T-cell (primary cell): ENCODE measurements at regions not wholly inside any gene's neighbourhood (a gene's known extent, or its start where the extent isn't known, plus 50 kb on each side); places are given as distances from the start of the nearest gene placed in this dataset.

Source experiments
- ATAC-seq, 4 experiments: fragments of 200-7000 bp in 3 of 4; fragments of 150-1000 bp in 1 of 4; cut with Tn5 transposase; replicated peaks in 1 of 4; 1 replicate in 3 of 4; 2 replicates in 1 of 4; pipeline ENCODE4 v1.10.0; 2021; ENCODE audit warnings: moderate library complexity in 3 of 4, mild to moderate bottlenecking in 2 of 4, moderate number of reproducible peaks in 1 of 4
- CTCF ChIA-PET, 2 donors: fragments of 300-600 bp; sonication (Branson Sonifier 250); formaldehyde crosslinking; loops; one replicate each; lab custom pipeline; 2022; ENCODE audit warnings: antibody characterized with exemption in 2 of 2; lab: Charles Lee
- POLR2A ChIA-PET, 2 donors: fragments of 300-600 bp; sonication (Branson Sonifier 250); formaldehyde crosslinking; loops; one replicate each; lab custom pipeline; 2022; ENCODE audit warnings: antibody characterized with exemption in 2 of 2; lab: Charles Lee
- DNase-seq, 35 experiments: peaks; one replicate each; pipeline versions ENCODE4 v3.0.0 to v3.0.0-alpha.2; 2013 to 2023
- H3K27ac ChIP-seq: one replicate; pipeline ENCODE4 v1.5.1; 2013; ENCODE audit warnings: low read length
- H3K27me3 ChIP-seq, 2 experiments: replicated peaks in 1 of 2; 1 replicate in 1 of 2; 2 replicates in 1 of 2; pipeline versions ENCODE4 v1.6.1 to v1.7.0; 2013; ENCODE audit warnings: low read length in 1 of 2, mixed read lengths in 1 of 2; ENCODE audit not compliant: control insufficient read depth in 2 of 2, insufficient read depth in 2 of 2; ENCODE audit errors: extremely low read depth in 1 of 2
- H3K36me3 ChIP-seq, 2 donors: 1 replicate in 1 of 2; 2 replicates in 1 of 2; pipeline versions ENCODE4 v1.6.1 to v1.7.0; 2013; ENCODE audit warnings: low read length in 1 of 2; ENCODE audit not compliant: control insufficient read depth in 2 of 2, insufficient read depth in 1 of 2; ENCODE audit errors: extremely low read depth in 1 of 2
- H3K4me1 ChIP-seq, 2 experiments: 1 replicate in 1 of 2; 2 replicates in 1 of 2; pipeline versions ENCODE4 v1.6.1 to v1.7.0; 2013; ENCODE audit warnings: low read length in 2 of 2, mixed read lengths in 1 of 2; ENCODE audit not compliant: insufficient read depth in 2 of 2, control insufficient read depth in 1 of 2; ENCODE audit errors: extremely low read depth in 1 of 2
- H3K4me3 ChIP-seq, 2 donors: 1 replicate in 1 of 2; 2 replicates in 1 of 2; pipeline versions ENCODE4 v1.5.1 to v1.7.0; 2013; ENCODE audit warnings: mild to moderate bottlenecking in 2 of 2, low read length in 1 of 2, moderate library complexity in 1 of 2; ENCODE audit not compliant: control insufficient read depth in 1 of 2; ENCODE audit errors: extremely low read depth in 1 of 2
- H3K9me3 ChIP-seq: 2 replicates; pipeline ENCODE4 v1.7.0; 2013
- H3K27ac Mint-ChIP-seq, 2 donors: one replicate each; pipeline ENCODE4 v1.8.0; 2020 to 2021; ENCODE audit warnings: mild to moderate bottlenecking in 2 of 2, mixed read lengths in 2 of 2
- H3K27me3 Mint-ChIP-seq, 2 donors: one replicate each; pipeline ENCODE4 v1.8.0; 2021 to 2022; ENCODE audit warnings: mixed read lengths in 2 of 2
- H3K36me3 Mint-ChIP-seq: one replicate; pipeline ENCODE4 v1.8.0; 2021; ENCODE audit warnings: mixed read lengths
- H3K4me1 Mint-ChIP-seq, 3 donors: one replicate each; pipeline ENCODE4 v1.8.0; 2020 to 2022; ENCODE audit warnings: mixed read lengths in 3 of 3, mild to moderate bottlenecking in 1 of 3
- H3K4me3 Mint-ChIP-seq, 3 donors: one replicate each; pipeline ENCODE4 v1.8.0; 2020 to 2022; ENCODE audit warnings: mild to moderate bottlenecking in 3 of 3, mixed read lengths in 3 of 3, moderate library complexity in 3 of 3
- H3K9me3 Mint-ChIP-seq, 3 donors: one replicate each; pipeline ENCODE4 v1.8.0; 2020 to 2022; ENCODE audit warnings: mixed read lengths in 3 of 3
- WGBS: methylation state at CpG from one replicate; pipeline ENCODE4 v1.1.5; 2013; ENCODE audit warnings: missing lambda C conversion rate; ENCODE audit not compliant: insufficient coverage; 5-methylcytosine and 5-hydroxymethylcytosine counted together

DNA sequence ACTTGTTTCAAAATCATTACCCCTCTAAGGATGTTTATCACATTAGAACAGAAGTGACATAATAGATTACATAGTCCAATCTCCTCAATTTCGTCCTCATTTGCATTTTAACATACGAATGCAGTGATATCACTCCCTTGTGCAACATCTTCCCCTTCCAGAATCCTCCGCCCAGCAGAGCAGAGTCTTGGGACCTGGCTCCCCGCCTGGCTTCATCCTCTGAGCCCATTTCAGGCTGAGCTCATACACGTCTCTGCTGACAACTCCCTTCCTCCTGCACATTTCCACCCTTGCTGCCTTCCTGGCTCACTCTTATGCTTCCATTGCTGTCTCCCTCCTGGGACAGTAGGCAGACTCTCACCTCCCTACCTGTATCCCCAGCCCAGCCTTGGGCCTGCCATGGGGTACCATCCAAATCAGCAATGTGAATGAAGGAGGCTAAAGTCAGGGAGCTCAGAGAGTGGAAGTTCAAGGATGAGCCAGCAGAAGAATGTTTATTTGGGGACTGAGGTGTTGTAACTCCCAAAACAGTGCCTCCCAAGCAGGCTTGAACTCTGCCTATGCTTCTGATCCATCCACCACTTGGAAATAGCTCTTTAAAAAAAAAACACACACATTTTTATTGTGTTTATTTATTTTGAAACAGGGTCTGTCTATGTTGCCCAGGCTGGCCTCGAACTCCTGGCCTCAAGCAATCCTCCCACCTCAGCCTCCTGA, 165.2 kb downstream of the TMEM200C start:
- H3K4me1 Mint-ChIP-seq = no peaks in the 10 kb centered on the region
- peaks cover 2 to 6% (median 3%) of the 10 kb centered on the region in 3 donors for H3K9me3 Mint-ChIP-seq
- Histone ChIP-seq H3K4me3 (no peak overlapping the region), H3K27me3 (peaks cover 0 to 3% of the 10 kb centered on the region in 2 experiments), H3K9me3 (no peaks in the 10 kb centered on the region), H3K36me3 (no peaks in the 10 kb centered on the region), H3K4me1 (no peaks in the 10 kb centered on the region), H3K27ac (no peak overlapping the region)
- peaks cover 6 to 13% of the 10 kb centered on the region in 2 donors for H3K27me3 Mint-ChIP-seq
- H3K27ac Mint-ChIP-seq = no peak overlapping the region
- no peak for DNase-seq
- ChIA-PET POLR2A (no interaction called here), CTCF (no interaction called here)
- no peak overlapping the region for H3K4me3 Mint-ChIP-seq
- H3K36me3 Mint-ChIP-seq = no peaks in the 10 kb centered on the region
- 45% methylated on average over 5 of the region's 6 CpGs for WGBS
- ATAC-seq = no peak

GRCh38 chr18:5728531-5728930, 166.8 kb downstream of the TMEM200C start:
- Mint-ChIP-seq H3K4me1 (no peaks in the 10 kb centered on the region), H3K9me3 (peaks cover 0 to 6% (median 2%) of the 10 kb centered on the region in 3 donors), H3K27me3 (peaks cover 6 to 13% of the 10 kb centered on the region in 2 donors), H3K36me3 (no peaks in the 10 kb centered on the region), H3K27ac (no peak overlapping the region), H3K4me3 (no peak overlapping the region)
- Histone ChIP-seq H3K36me3 (no peaks in the 10 kb centered on the region), H3K9me3 (no peaks in the 10 kb centered on the region), H3K27ac (no peak overlapping the region), H3K27me3 (peaks cover 0 to 3% of the 10 kb centered on the region in 2 experiments), H3K4me3 (no peak overlapping the region), H3K4me1 (no peaks in the 10 kb centered on the region)
- no peak for ATAC-seq
- 25% methylated on average over 3 of the region's 5 CpGs for WGBS
- POLR2A ChIA-PET = no interaction called here
- DNase-seq = no peak
- CTCF ChIA-PET = no interaction called here

DNA sequence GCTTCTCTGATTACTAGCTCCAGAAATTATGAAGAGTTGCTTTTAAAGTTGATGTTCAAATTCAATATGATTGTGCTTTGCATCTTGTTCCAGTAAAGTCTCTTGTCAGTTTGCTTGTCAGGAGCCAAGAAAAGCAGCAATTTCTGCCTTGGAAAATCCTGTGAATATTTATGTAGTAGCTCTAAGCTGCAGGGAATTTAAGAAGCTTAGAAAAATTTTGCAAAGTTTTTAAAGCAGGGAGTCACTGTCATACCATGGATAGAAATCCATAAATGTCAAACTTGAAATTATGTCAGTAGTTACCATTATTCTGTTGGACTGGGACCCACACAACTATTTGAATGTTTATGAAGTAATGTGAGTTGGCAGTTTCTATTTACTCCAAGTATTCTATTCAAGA, 169.3 kb downstream of the TMEM200C start:
- ChIA-PET CTCF (no interaction called here), POLR2A (no interaction called here)
- ATAC-seq (no peak), DNase-seq (no peak)
- H3K27ac Mint-ChIP-seq = no peak overlapping the region
- peaks cover 1 to 6% of the 10 kb centered on the region in 2 donors for H3K27me3 Mint-ChIP-seq
- Histone ChIP-seq H3K4me3 (no peak overlapping the region), H3K27ac (no peak overlapping the region), H3K27me3 (no peaks in the 10 kb centered on the region), H3K4me1 (no peaks in the 10 kb centered on the region), H3K36me3 (no peaks in the 10 kb centered on the region), H3K9me3 (no peaks in the 10 kb centered on the region)
- H3K36me3 Mint-ChIP-seq = no peaks in the 10 kb centered on the region
- H3K4me3 Mint-ChIP-seq = no peak overlapping the region
- peaks cover 0 to 4% (median 0%) of the 10 kb centered on the region in 3 donors for H3K9me3 Mint-ChIP-seq
- H3K4me1 Mint-ChIP-seq = no peaks in the 10 kb centered on the region

GRCh38 chr18:5721924-5722323, 173.4 kb downstream of the TMEM200C start:
- WGBS = 72% methylated on average over 10 of the region's 10 CpGs
- ChIA-PET CTCF (no interaction called here), POLR2A (no interaction called here)
- Histone ChIP-seq H3K27ac (no peak overlapping the region), H3K9me3 (no peaks in the 10 kb centered on the region), H3K27me3 (peaks cover 0 to 5% of the 10 kb centered on the region in 2 experiments), H3K4me1 (no peaks in the 10 kb centered on the region), H3K4me3 (no peak overlapping the region), H3K36me3 (no peaks in the 10 kb centered on the region)
- H3K4me3 Mint-ChIP-seq = no peak overlapping the region
- H3K9me3 Mint-ChIP-seq = peaks cover 0 to 8% (median 0%) of the 10 kb centered on the region in 3 donors
- no peak overlapping the region for H3K27ac Mint-ChIP-seq
- H3K4me1 Mint-ChIP-seq = no peaks in the 10 kb centered on the region
- no peaks in the 10 kb centered on the region for H3K36me3 Mint-ChIP-seq
- ATAC-seq = no peak
- peaks cover 0 to 8% of the 10 kb centered on the region in 2 donors for H3K27me3 Mint-ChIP-seq
- no peak for DNase-seq

DNA sequence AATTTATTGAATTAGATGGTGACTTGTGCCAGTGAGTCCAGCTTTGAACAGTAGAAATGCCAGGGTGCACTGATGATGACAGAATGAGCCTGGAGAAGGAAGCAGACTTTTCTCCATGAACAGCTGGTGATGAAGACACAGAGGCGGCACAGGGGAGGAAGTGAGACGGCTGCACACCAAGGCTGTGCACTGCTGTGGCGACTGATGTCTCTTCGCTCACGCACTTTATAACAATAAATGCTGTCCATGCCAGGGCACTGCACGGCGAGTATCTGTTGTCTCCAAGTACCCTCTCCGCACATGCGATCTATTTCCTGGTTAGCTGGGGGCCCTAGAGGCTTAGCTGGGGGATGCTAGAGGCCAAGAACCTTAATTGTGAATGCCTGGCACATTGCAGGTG, 175.2 kb downstream of the TMEM200C start:
- 76% methylated on average over 8 of the region's 9 CpGs for WGBS
- no peaks in the 10 kb centered on the region for H3K36me3 Mint-ChIP-seq
- H3K36me3 ChIP-seq = no peaks in the 10 kb centered on the region
- no peak overlapping the region for H3K27ac ChIP-seq
- H3K27me3 ChIP-seq = peaks cover 0 to 5% of the 10 kb centered on the region in 2 experiments
- no peaks in the 10 kb centered on the region for H3K4me1 Mint-ChIP-seq
- H3K9me3 ChIP-seq = no peaks in the 10 kb centered on the region
- no peak overlapping the region for H3K27ac Mint-ChIP-seq
- DNase-seq = no peak
- CTCF ChIA-PET = no interaction called here
- POLR2A ChIA-PET = no interaction called here
- H3K4me3 Mint-ChIP-seq = no peak overlapping the region
- ATAC-seq = no peak
- H3K9me3 Mint-ChIP-seq = peaks cover 0 to 8% (median 0%) of the 10 kb centered on the region in 3 donors
- no peaks in the 10 kb centered on the region for H3K4me1 ChIP-seq
- peaks cover 0 to 14% of the 10 kb centered on the region in 2 donors for H3K27me3 Mint-ChIP-seq
- H3K4me3 ChIP-seq = no peak overlapping the region

DNA sequence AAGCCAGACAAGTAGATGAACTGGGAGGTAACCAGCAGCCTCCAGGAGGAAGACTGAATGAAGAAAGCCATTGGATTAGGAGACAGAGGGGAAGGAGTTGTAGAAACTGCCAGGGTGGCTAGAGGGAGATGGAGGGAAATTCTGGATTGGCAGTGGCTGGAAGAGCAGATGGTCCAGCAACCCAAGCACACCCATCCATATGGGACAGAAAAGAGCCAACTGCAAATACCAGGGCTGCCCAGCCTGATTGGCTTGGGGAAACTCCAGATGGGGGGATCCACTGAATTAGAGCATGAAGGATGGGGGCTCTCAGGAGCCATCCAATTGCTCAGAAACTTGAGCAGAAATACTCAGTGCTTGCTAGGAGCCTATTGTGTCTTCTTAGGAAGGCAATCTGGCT, 173.5 kb upstream of the EPB41L3 start:
- POLR2A ChIA-PET = no interaction called here

More for the DNA sequence above, 173.5 kb upstream of the EPB41L3 start:
- H3K27me3 ChIP-seq = peaks cover 0 to 5% of the 10 kb centered on the region in 2 experiments
- Mint-ChIP-seq H3K9me3 (peaks cover 0 to 8% (median 0%) of the 10 kb centered on the region in 3 donors), H3K27me3 (peaks cover 0 to 14% of the 10 kb centered on the region in 2 donors), H3K36me3 (no peaks in the 10 kb centered on the region), H3K4me1 (no peaks in the 10 kb centered on the region), H3K4me3 (no peak overlapping the region), H3K27ac (no peak overlapping the region)
- CTCF ChIA-PET = no interaction called here
- no peak overlapping the region for H3K27ac ChIP-seq
- H3K4me3 ChIP-seq = no peak overlapping the region
- no peaks in the 10 kb centered on the region for H3K36me3 ChIP-seq
- no peaks in the 10 kb centered on the region for H3K9me3 ChIP-seq
- no peaks in the 10 kb centered on the region for H3K4me1 ChIP-seq
- ATAC-seq (no peak), DNase-seq (no peak)
